ENCODE measurements at regions not wholly inside any gene's neighbourhood (a gene's known extent, or its start where the extent isn't known, plus 50 kb on each side); places are given as distances from the start of the nearest gene placed in this dataset.

GRCh38 chr6:131410785-131411184 lies 162.2 kb upstream of the ARG1 start:
- Histone ChIP-seq H3K4me1 (ENCODE audit: control insufficient read depth, insufficient read depth, low read length) (no peaks in the 10 kb centered on the region), H3K4ac (ENCODE audit: low read depth, low read length) (no peak overlapping the region), H3K23ac (ENCODE audit: low read depth, low read length) (no peak overlapping the region), H3K79me1 (ENCODE audit: low read depth in 1 of 2, low read length in 2 of 2) (no peaks in the 10 kb centered on the region), H3K9ac (ENCODE audit: low read depth, low read length) (no peak overlapping the region), H2AK9ac (replicated peaks; ENCODE audit: low read depth, low read length, poor library complexity) (no peak overlapping the region), H3K9me1 (ENCODE audit: insufficient read depth, low read length) (no peaks in the 10 kb centered on the region), H2BK5ac (ENCODE audit: low read depth, low read length, poor library complexity, severe bottlenecking) (no peak overlapping the region), H4K5ac (ENCODE audit: low read depth, low read length) (no peak overlapping the region), H2AFZ (replicated peaks; ENCODE audit: low read length, poor library complexity) (no peak overlapping the region), H4K20me1 (ENCODE audit: insufficient read depth, low read length) (no peaks in the 10 kb centered on the region), H3K27ac (ENCODE audit: insufficient read depth, low read length) (no peak overlapping the region), H3K36me3 (ENCODE audit: control insufficient read depth, insufficient read depth, low read length) (no peaks in the 10 kb centered on the region), H4K8ac (ENCODE audit: low read depth in 2 of 2, low read length in 2 of 2) (no peak overlapping the region), H3K4me3 (ENCODE audit: insufficient read depth, low read depth, low read length) (no peak overlapping the region), H4K91ac (ENCODE audit: insufficient read depth, low read depth, low read length) (no peak overlapping the region), H3K14ac (replicated peaks; ENCODE audit: low read depth, low read length) (no peak overlapping the region), H3K4me2 (ENCODE audit: low read depth, low read length) (no peak overlapping the region), H3K56ac (ENCODE audit: extremely low read depth, insufficient read depth, low read length) (no peak overlapping the region), H3K27me3 (ENCODE audit: control insufficient read depth, insufficient read depth, low read length) (peaks cover 2% of the 10 kb centered on the region), H2BK15ac (ENCODE audit: low read depth, low read length) (no peak overlapping the region), H2BK120ac (ENCODE audit: low read depth, low read length) (no peak overlapping the region), H2BK20ac (ENCODE audit: low read depth, low read length) (no peak overlapping the region), H3K18ac (ENCODE audit: low read depth, low read length) (no peak overlapping the region), H3K9me3 (ENCODE audit: control insufficient read depth, insufficient read depth, low read length) (no peaks in the 10 kb centered on the region), H2AK5ac (ENCODE audit: low read depth, low read length) (no peak overlapping the region)
- no peak for ATAC-seq (ENCODE audit: low read depth)
- in situ Hi-C loops (cut with MboI; ENCODE audit: low sequenced_read_pairs) (no loop called here), intact Hi-C loops (cut with micrococcal nuclease) (no loop called here), dilution Hi-C loops (cut with HindIII; ENCODE audit: low sequenced_read_pairs, unreplicated experiment) (no loop called here)
- TF ChIP-seq MXI1 (IDR thresholded peaks at IDR 0.05; ENCODE audit: borderline replicate concordance, low read depth, low read length), result no peak
- no peak for TF ChIP-seq CTCF (conservative IDR thresholded peaks at IDR 0.05; ENCODE audit: low read depth, low read length)
- no peak for TF ChIP-seq RFX5 (IDR thresholded peaks at IDR 0.05; ENCODE audit: low read depth, low read length)
- no peak for TF ChIP-seq RCOR1 (IDR thresholded peaks at IDR 0.05; ENCODE audit: insufficient replicate concordance, low read length)
- no peak for TF ChIP-seq POLR2A (IDR thresholded peaks at IDR 0.05; ENCODE audit: low read depth, low read length)
- no peak for TF ChIP-seq FOS (IDR thresholded peaks at IDR 0.05; ENCODE audit: low read depth, low read length)
- TF ChIP-seq, protein P1, sequence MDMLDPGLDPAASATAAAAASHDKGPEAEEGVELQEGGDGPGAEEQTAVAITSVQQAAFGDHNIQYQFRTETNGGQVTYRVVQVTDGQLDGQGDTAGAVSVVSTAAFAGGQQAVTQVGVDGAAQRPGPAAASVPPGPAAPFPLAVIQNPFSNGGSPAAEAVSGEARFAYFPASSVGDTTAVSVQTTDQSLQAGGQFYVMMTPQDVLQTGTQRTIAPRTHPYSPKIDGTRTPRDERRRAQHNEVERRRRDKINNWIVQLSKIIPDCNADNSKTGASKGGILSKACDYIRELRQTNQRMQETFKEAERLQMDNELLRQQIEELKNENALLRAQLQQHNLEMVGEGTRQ (IDR thresholded peaks at IDR 0.05; ENCODE audit: low read depth, low read length), result no peak
- TF ChIP-seq NFE2L2 (IDR thresholded peaks at IDR 0.05; ENCODE audit: low read depth, low read length), result no peak
- TF ChIP-seq BHLHE40 (IDR thresholded peaks at IDR 0.05; ENCODE audit: low read depth, low read length), result no peak
- TF ChIP-seq CHD1 (IDR thresholded peaks at IDR 0.05; ENCODE audit: low read depth, low read length), result no peak
- no peak for TF ChIP-seq MAZ (IDR thresholded peaks at IDR 0.05; ENCODE audit: borderline replicate concordance, low read depth, low read length)
- TF ChIP-seq SMC3 (IDR thresholded peaks at IDR 0.05; ENCODE audit: low read depth, low read length), result no peak
- no peak for TF ChIP-seq ELK1 (IDR thresholded peaks at IDR 0.05; ENCODE audit: borderline replicate concordance, low read depth, low read length)
- CTCF ChIA-PET, result no interaction called here
- no TSS peak for BruUV-seq (replicated peaks)
- POLR2A ChIA-PET (ENCODE audit: unreplicated experiment), result no interaction called here
- WGBS, 2 experiments (ENCODE audit: extremely low coverage in 2 of 2, insufficient read length in 1 of 2), result no CpG with 5 or more reads among the region's 1 CpG
- DNase-seq, result no peak
